ENCODE measurements at regions not wholly inside any gene's neighbourhood (a gene's known extent, or its start where the extent isn't known, plus 50 kb on each side); places are given as distances from the start of the nearest gene placed in this dataset.

- no peak for TF ChIP-seq CTCF (IDR thresholded peaks at IDR 0.05)
- no peak for TF ChIP-seq POLR2AphosphoS5 (IDR thresholded peaks at IDR 0.05; ENCODE audit: low read depth, low read length)
- TF ChIP-seq REST (IDR thresholded peaks at IDR 0.05; ENCODE audit: insufficient read depth in 1 of 2, low read depth in 2 of 2, low read length in 1 of 2), result no peak
Observed at GRCh38 chrX:28108186-28108945, 127.1 kb upstream of the DCAF8L1 start.

Data from Panc1 (cell line).